Stimulated activated CD4-positive, alpha-beta T cell treated with anti-CD3 and anti-CD28 coated beads, Interleukin-12 subunit alpha, Interleukin-12 subunit beta, amount 100 ng/mL, for 48 hours (primary cell): ENCODE measurements at regions not wholly inside any gene's neighbourhood (a gene's known extent, or its start where the extent isn't known, plus 50 kb on each side); places are given as distances from the start of the nearest gene placed in this dataset.

Experiments
- DNase-seq, 3 donors: peaks; one replicate each; pipeline ENCODE4 v3.0.0-alpha.2; 2020; ENCODE audit warnings: low read depth in 2 of 3, low spot score in 1 of 3

- no peak for DNase-seq
Measured at GRCh38 chr5:81856948-81857928, 106.3 kb upstream of the SSBP2 start.

DNA sequence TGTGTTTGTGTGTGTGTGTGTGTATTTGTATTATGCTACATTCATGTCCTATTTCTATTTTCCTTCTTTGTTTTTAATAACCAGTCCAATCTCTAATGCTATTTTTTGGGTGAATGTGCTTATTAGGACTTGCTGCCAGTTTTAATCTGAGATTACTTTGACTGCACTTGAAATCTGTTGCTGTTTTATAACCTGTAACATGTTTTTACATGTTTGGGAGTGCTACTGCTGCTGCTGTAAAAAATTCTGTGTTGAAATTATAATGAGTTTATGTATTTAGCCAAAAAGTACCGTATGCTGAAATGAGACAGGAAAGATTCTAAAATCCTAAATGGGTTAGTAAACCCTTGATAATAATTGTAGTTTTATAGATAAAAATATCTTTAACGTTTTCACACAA is 104.7 kb upstream of the SSBP2 start:
- no peak for DNase-seq

DNA sequence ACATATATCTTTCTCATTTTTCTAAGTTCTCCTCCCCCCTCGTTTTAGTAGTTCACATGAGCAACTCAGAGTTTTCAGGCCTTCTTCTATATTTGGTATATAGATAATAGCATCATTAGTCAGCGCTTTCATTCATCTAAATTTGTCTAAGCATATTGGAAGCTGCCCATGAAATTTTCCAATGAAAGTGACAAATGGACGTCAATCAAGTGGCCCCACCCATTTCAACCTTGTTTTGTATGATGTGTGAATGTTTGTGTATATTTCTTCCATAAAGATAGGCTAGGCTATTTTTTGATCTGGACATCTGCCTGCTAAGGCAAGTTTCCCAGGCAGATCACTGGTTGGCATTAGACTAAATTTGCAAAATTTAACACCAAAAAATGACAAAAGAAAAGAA is 104.0 kb upstream of the SSBP2 start:
- DNase-seq, result no peak

GRCh38 chr5:81854485-81854884 is 103.6 kb upstream of the SSBP2 start:
- DNase-seq, result no peak

DNA sequence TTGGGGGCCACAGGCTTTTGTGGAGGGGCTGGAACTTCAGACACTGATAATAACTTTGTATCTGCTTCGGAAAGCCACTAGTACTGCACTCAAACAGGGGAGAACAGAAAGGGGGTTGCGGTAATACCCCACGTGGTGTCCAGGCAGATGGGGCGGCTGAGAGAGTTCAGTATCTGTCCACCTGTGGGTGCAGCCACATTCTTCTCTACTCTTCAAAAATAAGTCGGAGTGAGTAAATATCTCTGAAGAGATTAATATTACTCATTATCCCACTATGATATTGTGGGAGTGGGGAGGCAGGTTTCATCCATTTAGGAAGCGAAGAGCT is 102.1 kb upstream of the SSBP2 start:
- no peak for DNase-seq

DNA sequence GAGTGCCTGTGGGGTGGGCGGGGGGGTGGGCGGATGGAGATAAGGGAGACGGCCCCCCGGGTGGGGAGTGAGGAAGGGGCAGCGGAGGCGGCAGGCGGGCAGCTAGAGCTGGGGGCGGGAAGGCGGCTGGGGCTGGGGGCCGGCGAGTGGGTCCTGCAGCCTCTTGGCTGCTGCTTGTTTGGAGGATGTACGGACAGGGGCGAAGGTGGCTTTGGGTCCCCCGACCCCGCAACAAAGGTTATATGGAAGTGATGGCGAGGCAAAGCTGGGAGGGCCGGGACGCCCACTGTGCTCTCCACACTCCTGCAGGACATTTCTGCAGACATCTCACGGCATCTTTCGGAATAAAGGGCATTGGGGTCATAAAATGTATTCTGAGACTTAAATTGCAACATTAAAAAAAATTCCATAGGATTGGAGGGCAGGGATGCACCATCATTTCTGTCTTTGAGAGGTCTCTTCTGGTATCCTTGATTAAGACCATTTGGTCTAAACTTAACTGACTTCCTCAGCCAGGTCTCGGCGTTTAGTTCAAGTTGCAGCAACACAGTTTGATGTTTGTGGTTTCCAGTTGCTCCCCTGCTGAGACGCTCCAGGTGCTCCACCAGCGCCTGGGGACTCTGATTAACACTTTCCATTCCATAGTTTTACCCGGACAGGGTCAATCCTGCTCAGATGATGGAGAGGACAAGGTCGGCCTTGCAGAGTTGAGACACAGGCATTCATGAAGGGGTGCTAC is 101.6 kb upstream of the SSBP2 start:
- peak in 1 of 3 donors; percentile 14 for DNase-seq

DNA sequence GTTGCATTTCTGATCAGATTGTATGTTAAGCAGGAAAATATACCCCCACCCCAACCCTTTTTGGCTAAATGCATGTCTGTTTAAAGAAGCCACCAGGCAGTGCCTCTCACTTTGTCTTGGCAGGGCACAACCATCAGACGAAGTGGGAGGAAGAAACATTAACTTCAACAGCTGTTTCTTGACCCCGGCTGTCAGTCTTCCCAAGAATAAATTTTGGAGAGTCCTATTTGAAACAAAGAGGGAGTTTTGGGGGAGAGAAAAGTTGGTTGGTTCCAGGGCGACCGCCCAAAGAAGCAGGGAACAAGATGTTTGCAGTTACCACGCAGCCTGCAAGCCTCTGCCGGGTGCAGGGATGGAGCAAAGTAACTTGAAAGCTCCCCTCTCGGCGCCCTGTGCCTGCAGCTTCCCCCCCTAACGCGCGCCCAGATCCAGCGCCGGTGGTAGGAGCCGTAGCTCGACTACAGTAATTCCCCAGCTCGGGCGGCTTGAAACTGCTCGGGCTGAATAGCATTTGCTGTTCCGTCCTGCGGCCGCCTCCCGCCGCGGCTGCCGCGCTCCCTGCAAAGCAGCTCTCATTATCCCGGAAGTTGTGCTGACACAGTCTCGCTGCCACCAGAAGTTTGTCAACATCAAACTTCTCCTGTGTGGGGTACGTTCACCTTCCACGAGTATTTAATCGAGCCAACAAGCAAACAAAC is 100.7 kb upstream of the SSBP2 start:
- peak; percentile 77 to 83 (median 83) for DNase-seq

GRCh38 chr5:81850501-81851357 is 99.8 kb upstream of the SSBP2 start:
- no peak for DNase-seq

DNA sequence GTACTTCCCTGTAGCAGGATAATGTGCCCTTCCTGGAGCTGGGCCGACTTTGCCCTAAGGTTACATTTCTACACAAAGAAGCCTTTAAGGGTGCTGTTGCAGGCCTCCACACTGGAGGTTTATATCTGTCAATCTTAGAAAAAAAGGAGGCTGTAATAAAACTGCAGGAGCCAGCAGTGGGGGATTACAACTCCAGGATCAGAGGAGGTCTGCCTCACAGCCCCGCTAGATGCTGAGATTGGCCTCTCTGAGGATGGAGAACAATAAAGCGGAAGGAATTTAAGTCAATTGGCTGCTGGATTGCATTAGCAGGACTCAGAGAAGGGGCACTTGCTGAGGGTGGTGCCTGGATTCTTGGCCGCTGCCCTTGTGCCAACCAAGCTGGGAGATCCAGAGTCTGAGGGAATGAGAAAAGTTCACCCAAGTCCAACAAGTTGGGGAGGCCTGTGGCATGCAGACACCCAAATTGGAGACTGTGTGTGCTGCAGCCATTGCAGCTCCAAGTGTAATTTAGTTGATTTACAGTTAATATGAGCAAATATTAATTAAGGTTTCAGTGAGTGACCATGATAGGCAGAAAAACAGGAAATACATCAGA is 99.0 kb upstream of the SSBP2 start:
- DNase-seq, result no peak

DNA sequence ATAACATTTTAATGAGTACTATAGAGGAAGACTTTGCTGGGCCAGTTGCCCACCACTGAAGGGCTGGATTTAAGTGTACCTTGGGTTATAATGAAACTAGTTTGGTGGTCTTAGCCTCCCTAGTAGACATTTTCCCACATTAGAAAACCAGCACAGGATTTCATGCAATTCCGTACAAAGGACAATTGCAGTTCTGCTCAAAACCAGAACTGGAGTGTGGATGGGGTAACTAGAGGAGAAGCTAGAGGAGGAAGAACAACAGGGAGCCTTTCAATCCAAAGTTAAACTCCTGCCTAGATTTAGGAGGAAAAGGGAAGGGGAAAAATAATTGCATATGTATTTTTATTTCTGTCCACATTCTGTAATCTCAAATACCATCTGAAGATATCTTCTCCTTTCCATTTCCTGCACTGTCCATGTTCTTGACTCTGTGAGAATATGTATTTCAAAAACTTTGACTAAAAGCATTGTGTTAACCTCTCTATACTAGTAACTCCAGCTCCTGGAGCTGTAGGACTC is 97.5 kb upstream of the SSBP2 start:
- no peak for DNase-seq

- no peak for DNase-seq
Measured at GRCh38 chr5:81846301-81846700, 95.4 kb upstream of the SSBP2 start.

DNA sequence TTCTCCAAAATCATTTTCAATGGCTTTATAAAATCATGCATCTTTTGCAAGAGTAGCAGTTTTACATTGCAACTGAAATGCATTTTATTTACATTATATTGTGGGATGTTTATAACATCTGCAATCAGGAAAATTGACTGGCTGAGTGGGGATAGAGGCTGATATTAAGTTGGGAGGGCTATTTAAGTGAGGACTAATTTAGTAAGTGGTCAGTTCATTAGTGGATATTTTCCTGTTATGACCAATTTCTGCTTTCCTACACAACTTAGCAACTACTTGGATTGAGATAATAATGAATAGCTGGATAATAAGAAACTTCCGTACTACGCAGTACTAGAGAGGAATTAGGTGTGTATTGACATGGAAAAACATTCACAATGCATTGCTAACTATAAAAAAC is 92.9 kb upstream of the SSBP2 start:
- no peak for DNase-seq

DNA sequence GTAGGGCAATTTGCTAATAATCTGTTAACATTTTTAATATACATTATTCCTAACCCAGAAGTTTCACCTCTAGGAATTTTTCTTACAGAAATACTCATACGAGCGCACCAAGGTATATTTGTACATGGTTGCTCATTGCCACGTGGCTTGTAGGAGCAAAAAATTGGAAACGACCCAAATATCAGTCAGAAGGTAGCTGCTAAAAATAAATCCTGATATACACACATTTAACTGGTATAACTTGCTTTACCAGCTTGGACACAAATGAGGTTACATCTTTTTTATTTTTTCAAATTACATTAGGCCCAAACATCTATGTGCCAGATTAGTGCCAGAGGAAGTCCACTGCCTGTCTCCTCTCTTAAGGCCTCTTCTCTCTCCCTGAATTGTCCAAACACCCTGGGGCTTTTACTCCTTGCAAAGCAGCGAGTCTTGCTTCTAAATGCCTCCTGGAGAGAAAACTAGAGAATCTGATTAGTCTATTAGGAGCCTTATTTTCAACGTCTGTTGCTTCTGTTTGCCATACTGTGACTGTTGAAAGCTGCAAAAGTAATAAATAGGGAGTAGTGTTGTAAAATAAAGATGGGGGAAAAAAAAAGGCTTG is 92.0 kb upstream of the SSBP2 start:
- no peak for DNase-seq

DNA sequence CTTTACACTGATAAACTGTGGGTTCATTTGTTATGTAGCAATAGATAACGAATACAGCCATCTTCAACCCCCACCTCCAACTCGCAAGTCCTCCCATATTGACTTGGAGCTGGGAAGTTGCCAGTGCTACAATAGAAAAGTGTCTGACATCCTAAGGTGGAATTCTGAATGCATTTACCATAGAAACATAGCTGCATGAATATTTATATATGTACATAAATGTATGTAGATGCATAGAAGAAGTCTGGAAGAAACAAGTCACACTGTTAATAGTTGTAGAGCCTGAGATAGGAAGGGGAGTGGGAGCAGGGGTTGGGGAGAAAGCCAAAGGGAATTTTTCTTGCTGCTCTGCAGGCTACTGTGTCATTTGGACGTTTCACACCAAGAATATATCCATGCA is 88.1 kb upstream of the SSBP2 start:
- no peak for DNase-seq

GRCh38 chr5:81838307-81838906 is 87.5 kb upstream of the SSBP2 start:
- DNase-seq, result no peak

GRCh38 chr5:81837667-81838306 is 86.9 kb upstream of the SSBP2 start:
- no peak for DNase-seq

DNA sequence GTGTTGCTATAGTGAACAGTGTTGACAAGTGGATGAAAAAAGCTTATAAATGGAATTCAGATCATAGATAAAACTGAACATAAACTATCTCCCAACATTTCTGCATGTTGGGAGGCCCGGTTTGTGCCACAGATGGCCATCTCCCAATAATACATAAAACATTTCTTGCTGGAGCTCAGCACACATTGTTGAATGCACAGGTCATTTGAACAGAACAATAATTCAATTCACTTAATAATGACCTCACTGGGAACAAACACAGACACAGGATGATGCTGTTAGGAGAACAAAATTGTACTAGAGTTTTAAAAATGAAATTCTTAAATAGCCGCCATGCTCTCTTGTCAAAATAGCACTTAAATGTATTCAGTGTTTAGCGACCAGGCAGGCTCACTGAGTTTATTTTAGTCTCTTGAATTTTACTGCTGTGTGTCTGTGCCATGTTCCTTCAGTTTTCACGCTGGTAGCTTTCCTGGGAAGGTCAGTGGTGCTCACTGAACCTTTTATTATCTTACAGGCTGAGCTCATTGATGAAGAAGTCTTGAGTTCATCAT is 85.0 kb upstream of the SSBP2 start:
- no peak for DNase-seq

GRCh38 chr5:81834021-81834660 is 83.2 kb upstream of the SSBP2 start:
- no peak for DNase-seq
